Transverse colon (tissue), 4 donors: ENCODE measurements at regions not wholly inside any gene's neighbourhood (a gene's known extent, or its start where the extent isn't known, plus 50 kb on each side); places are given as distances from the start of the nearest gene placed in this dataset.
A peak's percentile ranks its signal among the peaks of the same experiment; 100 is the strongest.

Experiments used
- DNase-seq: peaks from one replicate; pipeline ENCODE4 v3.0.0-alpha.2; 2019
- H3K27ac ChIP-seq, 4 donors: fragments of 200-600 bp; sonication (generic); 2 replicates each; pipeline ENCODE4 v1.5.1; 2016 to 2018; ENCODE audit warnings: inconsistent platforms in 4 of 4
- H3K27me3 ChIP-seq: fragments of 200-600 bp; sonication (generic); 2 replicates; pipeline ENCODE4 v1.5.1; 2017; ENCODE audit warnings: inconsistent platforms
- H3K36me3 ChIP-seq, 4 donors: fragments of 200-600 bp; sonication (generic); 2 replicates each; pipeline ENCODE4 v1.5.1; 2017 to 2019; ENCODE audit warnings: inconsistent platforms in 4 of 4
- H3K4me1 ChIP-seq, 4 donors: fragments of 200-600 bp; sonication (generic); 2 replicates each; pipeline ENCODE4 v1.5.1; 2017 to 2020; ENCODE audit warnings: inconsistent platforms in 4 of 4
- H3K4me3 ChIP-seq, 4 donors: fragments of 200-600 bp; sonication (generic); 1 replicate in 1 of 4; 2 replicates in 3 of 4; pipeline versions ENCODE4 v1.5.1 to v1.6.1; 2017 to 2019; ENCODE audit warnings: inconsistent platforms in 4 of 4
- H3K9me3 ChIP-seq, 2 donors: fragments of 200-600 bp; sonication (generic); 2 replicates each; pipeline ENCODE4 v1.5.1; 2017 to 2019; ENCODE audit warnings: inconsistent platforms in 2 of 2
- CTCF ChIP-seq, 5 experiments: fragments of 200-600 bp in 3 of 5; fragments of 450-650 bp in 2 of 5; sonication (generic) in 3 of 5; IDR thresholded peaks; 1 replicate in 2 of 5; 2 replicates in 3 of 5; pipeline ENCODE4 v1.5.1; 2016 to 2017; ENCODE audit warnings: antibody characterized with exemption in 5 of 5, inconsistent platforms in 3 of 5, mild to moderate bottlenecking in 2 of 5, moderate library complexity in 1 of 5
- EP300 ChIP-seq: sonication (generic); formaldehyde crosslinking; IDR thresholded peaks from one replicate; pipeline ENCODE4 v1.6.1; 2017; ENCODE audit warnings: antibody characterized with exemption, low read depth
- POLR2A ChIP-seq: fragments of 450-650 bp; IDR thresholded peaks from one replicate; pipeline ENCODE4 v1.6.1; 2016; ENCODE audit warnings: antibody characterized with exemption, mild to moderate bottlenecking, moderate library complexity
- POLR2AphosphoS5 ChIP-seq, 3 donors: sonication (generic); formaldehyde crosslinking; IDR thresholded peaks; one replicate each; pipeline ENCODE4 v1.6.1; 2016; ENCODE audit warnings: antibody characterized with exemption in 3 of 3
- WGBS, 2 donors: methylation state at CpG; one replicate each; pipeline ENCODE4 v1.1.5; 2018; ENCODE audit warnings: low coverage in 1 of 2; 5-methylcytosine and 5-hydroxymethylcytosine counted together
- in situ Hi-C, 4 donors: fragments of 200-750 bp; cut with MboI; loops; one replicate each; pipeline versions ENCODE4 v1.15.0 to v1.15.1; 2017; ENCODE audit warnings: low sequenced_read_pairs in 3 of 4, low pct_ligation_motif_present in 1 of 4, low pct_unique_long_range_greater_than_20kb in 1 of 4
- intact Hi-C: fragments of 100-400 bp; cut with DNase I; formaldehyde crosslinking; loops from one replicate; pipeline ENCODE4 v1.15.1; 2023; ENCODE audit warnings: low total_unique reads
- small RNA-seq, 4 donors: library from RNA; depleted of rRNA; stranded (forward); fragments of <200 nt; gene quantifications; one replicate each; pipeline ENCODE3, GENCODE V24; 2016

GRCh38 chr4:164683040-164683439 is 70.9 kb upstream of the SMIM31 start:
- H3K27ac ChIP-seq = no peak overlapping the region
- TF ChIP-seq CTCF (IDR thresholded peaks at IDR 0.05) = no peak
- TF ChIP-seq POLR2AphosphoS5 (IDR thresholded peaks at IDR 0.05) = no peak
- TF ChIP-seq EP300 = no peak
- no peak for TF ChIP-seq POLR2A
- 85 to 93% methylated on average over 2 of the region's 2 CpGs for WGBS, 2 donors
- H3K27me3 ChIP-seq = no peaks in the 10 kb centered on the region
- H3K9me3 ChIP-seq = no peaks in the 10 kb centered on the region
- H3K4me3 ChIP-seq = no peak overlapping the region
- H3K4me1 ChIP-seq = no peaks in the 10 kb centered on the region
- H3K36me3 ChIP-seq = no peaks in the 10 kb centered on the region
- in situ Hi-C loops = no loop called here
- DNase-seq = no peak
- intact Hi-C loops = no loop called here

- Histone ChIP-seq H3K27ac (no peak overlapping the region), H3K4me1 (no peaks in the 10 kb centered on the region), H3K27me3 (no peaks in the 10 kb centered on the region), H3K36me3 (no peaks in the 10 kb centered on the region), H3K9me3 (no peaks in the 10 kb centered on the region), H3K4me3 (no peak overlapping the region)
- in situ Hi-C loops (no loop called here), intact Hi-C loops (no loop called here)
- TF ChIP-seq POLR2AphosphoS5 (IDR thresholded peaks at IDR 0.05) (no peak), CTCF (IDR thresholded peaks at IDR 0.05) (no peak), POLR2A (no peak), EP300 (no peak)
- no peak for DNase-seq
- WGBS, 2 donors = 61 to 64% methylated on average over 3 of the region's 3 CpGs
Observed at GRCh38 chr4:164695650-164696049, 58.3 kb upstream of the SMIM31 start.

GRCh38 chr4:164700471-164700870 is 53.5 kb upstream of the SMIM31 start:
- Histone ChIP-seq H3K36me3 (no peaks in the 10 kb centered on the region), H3K4me3 (no peak overlapping the region), H3K27ac (no peak overlapping the region), H3K4me1 (no peaks in the 10 kb centered on the region), H3K9me3 (no peaks in the 10 kb centered on the region), H3K27me3 (no peaks in the 10 kb centered on the region)
- no peak for DNase-seq
- intact Hi-C loops (no loop called here), in situ Hi-C loops (loop anchor here in 2 of 4 donors (25.0 kb wide), 1 partner anchor 1138 kb away; no protein-coding TSS in a partner anchor)
- 43 to 66% methylated on average over 4 to 10 of the region's 10 CpGs for WGBS, 2 donors
- TF ChIP-seq POLR2AphosphoS5 (IDR thresholded peaks at IDR 0.05) (no peak), POLR2A (no peak), EP300 (no peak), CTCF (IDR thresholded peaks at IDR 0.05) (peak in 1 of 5 experiments; percentile 8)

- DNase-seq = no peak
- intact Hi-C loops (no loop called here), in situ Hi-C loops (loop anchor here in 2 of 4 donors (25.0 kb wide), 1 partner anchor 1139 kb away; no protein-coding TSS in a partner anchor)
- Histone ChIP-seq H3K27me3 (no peaks in the 10 kb centered on the region), H3K4me3 (no peak overlapping the region), H3K36me3 (no peaks in the 10 kb centered on the region), H3K4me1 (no peaks in the 10 kb centered on the region), H3K9me3 (no peaks in the 10 kb centered on the region), H3K27ac (no peak overlapping the region)
- TF ChIP-seq CTCF (IDR thresholded peaks at IDR 0.05) (no peak), POLR2A (no peak), EP300 (no peak), POLR2AphosphoS5 (IDR thresholded peaks at IDR 0.05) (no peak)
- 44 to 48% methylated on average over 2 to 4 of the region's 4 CpGs for WGBS, 2 donors
Observed at GRCh38 chr4:164701665-164702064, 52.3 kb upstream of the SMIM31 start.

Small RNAs in the stretch of these regions (small RNA-seq; reads per million reads assigned to genes)
- gene AC074198.2 = 0 reads per million in 4 donors
- gene RNU6-284P = 0 reads per million in 4 donors
